H1 (cell line): ENCODE measurements at regions not wholly inside any gene's neighbourhood (a gene's known extent, or its start where the extent isn't known, plus 50 kb on each side); places are given as distances from the start of the nearest gene placed in this dataset.
"Not testable (repeated sequence)": the region's sequence is repeated elsewhere in the genome, so short reads cannot be mapped to it uniquely, and the experiment has no call there.

Source experiments
- CTCF ChIA-PET: fragments of 300-600 bp; sonication (Branson Sonifier 250); formaldehyde crosslinking; loops from one replicate; lab custom pipeline; 2021; ENCODE audit not compliant: partially characterized antibody; lab: Charles Lee
- POLR2A ChIA-PET: fragments of 300-600 bp; sonication (Branson Sonifier 250); formaldehyde crosslinking; loops from one replicate; lab custom pipeline; 2021; ENCODE audit warnings: inconsistent platforms; ENCODE audit not compliant: partially characterized antibody; lab: Charles Lee
- DNase-seq, 2 experiments: peaks; one replicate each; pipeline versions ENCODE4 v3.0.0 to v3.0.0-alpha.2; 2010 to 2022; ENCODE audit warnings: low spot score in 2 of 2, low read depth in 1 of 2, mixed read lengths in 1 of 2
- FAIRE-seq: peaks from 2 replicates; lab custom pipeline; 2011; peaks lifted over from hg19 to GRCh38; lab: Jason Lieb, UNC
- H2AFZ ChIP-seq: 2 replicates; pipeline ENCODE4 v1.8.1; 2012; ENCODE audit warnings: low read length, inconsistent platforms
- H2AK5ac ChIP-seq: 2 replicates; pipeline ENCODE4 v1.6.1; 2013; ENCODE audit warnings: low read depth, low read length
- H2BK120ac ChIP-seq: replicated peaks from 2 replicates; pipeline ENCODE3; 2013; ENCODE audit warnings: low read depth, low read length, inconsistent platforms
- H2BK12ac ChIP-seq: 2 replicates; pipeline ENCODE4 v1.6.1; 2013; ENCODE audit warnings: low read depth, low read length
- H2BK15ac ChIP-seq: 2 replicates; pipeline ENCODE4 v1.6.1; 2013; ENCODE audit warnings: low read length
- H2BK20ac ChIP-seq: 2 replicates; pipeline ENCODE4 v1.6.1; 2013; ENCODE audit warnings: low read length
- H2BK5ac ChIP-seq: 2 replicates; pipeline ENCODE4 v1.6.1; 2013; ENCODE audit warnings: low read depth, low read length
- H3K14ac ChIP-seq: 2 replicates; pipeline ENCODE4 v1.6.1; 2013; ENCODE audit warnings: inconsistent platforms; ENCODE audit not compliant: insufficient read length
- H3K18ac ChIP-seq: 2 replicates; pipeline ENCODE4 v1.6.1; 2013; ENCODE audit warnings: low read length; ENCODE audit errors: extremely low read depth
- H3K23ac ChIP-seq: 2 replicates; pipeline ENCODE4 v1.6.1; 2013; ENCODE audit warnings: inconsistent platforms; ENCODE audit not compliant: insufficient read length
- H3K23me2 ChIP-seq: 2 replicates; pipeline ENCODE4 v1.6.1; 2013; ENCODE audit warnings: low read depth, low read length
- H3K27ac ChIP-seq: 2 replicates; pipeline ENCODE4 v1.6.1; 2011; ENCODE audit warnings: low read depth, low read length, inconsistent platforms
- H3K27me3 ChIP-seq, 4 experiments: replicated peaks in 1 of 4; 1 replicate in 1 of 4; 2 replicates in 3 of 4; pipeline versions ENCODE4 v1.6.1 to v1.8.1; 2011 to 2013; ENCODE audit warnings: low read length in 3 of 4, mild to moderate bottlenecking in 3 of 4, inconsistent platforms in 2 of 4, mixed read lengths in 2 of 4, moderate library complexity in 1 of 4; ENCODE audit not compliant: control insufficient read depth in 3 of 4, insufficient read depth in 3 of 4; ENCODE audit errors: extremely low read depth in 1 of 4
- H3K36me3 ChIP-seq, 4 experiments: 2 replicates each; pipeline versions ENCODE4 v1.6.1 to v1.8.1; 2011 to 2013; ENCODE audit warnings: mild to moderate bottlenecking in 4 of 4, low read length in 3 of 4, moderate library complexity in 2 of 4, control low read depth in 1 of 4, inconsistent platforms in 1 of 4; ENCODE audit not compliant: insufficient read depth in 4 of 4, control insufficient read depth in 2 of 4
- H3K4ac ChIP-seq: replicated peaks from 2 replicates; pipeline ENCODE3; 2013; ENCODE audit warnings: low read length, low read depth, mixed read lengths, inconsistent platforms; ENCODE audit not compliant: insufficient read length
- H3K4me1 ChIP-seq, 4 experiments: replicated peaks in 1 of 4; 1 replicate in 1 of 4; 2 replicates in 3 of 4; pipeline versions ENCODE4 v1.6.1 to v1.8.1; 2011 to 2013; ENCODE audit warnings: low read length in 3 of 4, inconsistent platforms in 2 of 4, mixed read lengths in 1 of 4; ENCODE audit not compliant: insufficient read depth in 4 of 4, control insufficient read depth in 3 of 4
- H3K4me2 ChIP-seq, 2 experiments: 2 replicates each; pipeline versions ENCODE4 v1.6.1 to v1.8.1; 2011 to 2013; ENCODE audit warnings: low read depth in 2 of 2, low read length in 2 of 2, control low read depth in 1 of 2, inconsistent platforms in 1 of 2, mild to moderate bottlenecking in 1 of 2; ENCODE audit not compliant: insufficient read depth in 1 of 2
- H3K4me3 ChIP-seq, 4 experiments: fragments of 200-600, 300-600 bp in 1 of 4; sonication (generic), shearing (Covaris generic), sonication (Bioruptor Twin) in 1 of 4; 2 replicates each; pipeline versions ENCODE4 v1.5.1 to v1.8.1; 2011 to 2016; ENCODE audit warnings: low read length in 4 of 4, low read depth in 3 of 4, control low read depth in 2 of 4, inconsistent platforms in 2 of 4, mild to moderate bottlenecking in 2 of 4, mixed read lengths in 1 of 4, moderate library complexity in 1 of 4; ENCODE audit not compliant: insufficient read depth in 2 of 4; ENCODE audit errors: extremely low read depth in 1 of 4
- H3K56ac ChIP-seq: replicated peaks from 2 replicates; pipeline ENCODE3; 2013; ENCODE audit warnings: low read depth, mild to moderate bottlenecking, mixed read lengths, low read length, inconsistent platforms; ENCODE audit not compliant: insufficient read length
- H3K79me1 ChIP-seq: 2 replicates; pipeline ENCODE4 v1.6.1; 2013; ENCODE audit warnings: low read depth, low read length, control low read depth
- H3K79me2 ChIP-seq, 2 experiments: 2 replicates each; pipeline versions ENCODE4 v1.6.1 to v1.8.1; 2012 to 2013; ENCODE audit warnings: low read length in 2 of 2, mild to moderate bottlenecking in 2 of 2, inconsistent platforms in 1 of 2; ENCODE audit not compliant: insufficient read depth in 2 of 2, control insufficient read depth in 1 of 2
- H3K9ac ChIP-seq, 4 experiments: replicated peaks in 1 of 4; 1 replicate in 1 of 4; 2 replicates in 3 of 4; pipeline versions ENCODE4 v1.6.1 to v1.8.1; 2011 to 2013; ENCODE audit warnings: low read depth in 3 of 4, low read length in 3 of 4, control low read depth in 2 of 4, mild to moderate bottlenecking in 2 of 4, moderate library complexity in 2 of 4, inconsistent platforms in 1 of 4; ENCODE audit errors: extremely low read depth in 1 of 4
- H3K9me3 ChIP-seq, 2 experiments: 2 replicates each; pipeline versions ENCODE4 v1.6.1 to v1.8.1; 2012 to 2013; ENCODE audit warnings: mild to moderate bottlenecking in 2 of 2, moderate library complexity in 2 of 2, control low read depth in 1 of 2, inconsistent platforms in 1 of 2, low read depth in 1 of 2, low read length in 1 of 2, mixed read lengths in 1 of 2; ENCODE audit not compliant: insufficient read depth in 2 of 2
- H4K20me1 ChIP-seq, 2 experiments: replicated peaks in 1 of 2; 2 replicates each; pipeline versions ENCODE3 to v1.8.1; 2011 to 2013; ENCODE audit warnings: inconsistent platforms in 2 of 2, low read length in 2 of 2, mild to moderate bottlenecking in 1 of 2; ENCODE audit not compliant: insufficient read depth in 2 of 2, control insufficient read depth in 1 of 2
- H4K5ac ChIP-seq: 2 replicates; pipeline ENCODE4 v1.6.1; 2013; ENCODE audit warnings: low read length, low read depth, mixed read lengths, inconsistent platforms; ENCODE audit not compliant: insufficient read length
- H4K8ac ChIP-seq: 2 replicates; pipeline ENCODE4 v1.8.0; 2013; ENCODE audit warnings: mild to moderate bottlenecking, moderate library complexity, low read length, inconsistent platforms; ENCODE audit not compliant: insufficient read depth; ENCODE audit errors: extremely low read depth
- H4K91ac ChIP-seq: replicated peaks from 2 replicates; pipeline ENCODE3; 2013; ENCODE audit warnings: low read length, mixed read lengths, inconsistent platforms; ENCODE audit not compliant: insufficient read length
- WGBS, 2 experiments: shearing (Covaris generic) in 1 of 2; methylation state at CpG; one replicate each; pipeline versions ENCODE4 v1.1.6 to v1.1.7; 2013 to 2015; ENCODE audit warnings: low lambda C conversion rate in 2 of 2, mixed read lengths in 2 of 2, inconsistent platforms in 1 of 2, low coverage in 1 of 2, missing lambda C conversion rate in 1 of 2; ENCODE audit not compliant: insufficient replicate concordance in 2 of 2, insufficient coverage in 1 of 2, insufficient read length in 1 of 2; ENCODE audit errors: extremely low coverage in 1 of 2, missing lambda C conversion rate in 1 of 2; 5-methylcytosine and 5-hydroxymethylcytosine counted together

DNA sequence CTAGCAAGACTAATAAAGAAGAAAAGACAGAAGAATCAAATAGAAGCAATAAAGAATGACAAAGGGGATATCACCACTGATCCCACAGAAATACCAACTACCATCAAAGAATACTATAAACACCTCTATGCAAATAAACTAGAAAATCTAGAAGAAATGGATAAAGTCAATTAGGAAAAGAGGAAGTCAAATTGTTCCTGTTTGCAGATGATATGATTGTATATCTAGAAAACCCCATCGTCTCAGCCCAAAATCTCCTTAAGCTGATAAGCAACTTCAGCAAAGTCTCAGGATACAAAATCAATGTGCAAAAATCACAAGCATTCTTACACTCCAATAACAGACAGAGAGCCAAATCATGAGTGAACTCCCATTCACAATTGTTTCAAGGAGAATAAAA, 133.0 kb downstream of the ZFAND4 start:
- H4K20me1 ChIP-seq, H3K9me3 ChIP-seq, H3K4me1 ChIP-seq, H3K14ac ChIP-seq, H4K5ac ChIP-seq, FAIRE-seq, H3K56ac ChIP-seq, CTCF ChIA-PET, H3K4me2 ChIP-seq, H3K23me2 ChIP-seq, H2BK5ac ChIP-seq, H3K79me2 ChIP-seq, H3K18ac ChIP-seq, H2BK120ac ChIP-seq, POLR2A ChIA-PET, H2BK15ac ChIP-seq, H3K4ac ChIP-seq, H3K79me1 ChIP-seq, H2BK12ac ChIP-seq, H3K9ac ChIP-seq, H2AFZ ChIP-seq, H4K91ac ChIP-seq, H2AK5ac ChIP-seq, H3K4me3 ChIP-seq, H2BK20ac ChIP-seq, H3K27me3 ChIP-seq, H3K27ac ChIP-seq, H3K23ac ChIP-seq, H4K8ac ChIP-seq, DNase-seq, H3K36me3 ChIP-seq: not testable (repeated sequence)
- 83% methylated on average over 1 of the region's 1 CpG; no CpG with 5 or more reads in 1 of the 2 experiments for WGBS, 2 experiments
